SK-N-SH (cell line): ENCODE measurements at regions not wholly inside any gene's neighbourhood (a gene's known extent, or its start where the extent isn't known, plus 50 kb on each side); places are given as distances from the start of the nearest gene placed in this dataset.

Experiments used
- CTCF ChIA-PET: fragments of 300-600, 350-600 bp; formaldehyde crosslinking; extraction: SDS; loops from one replicate; lab custom pipeline; 2021; lab: Yijun Ruan, JAX
- POLR2A ChIA-PET: fragments of 350-600 bp; sonication (Branson Sonifier 250); formaldehyde crosslinking; extraction: SDS; loops from one replicate; lab custom pipeline; 2020; ENCODE audit warnings: antibody characterized with exemption, inconsistent platforms; lab: Yijun Ruan, JAX
- DNase-seq: peaks from one replicate; pipeline ENCODE4 v3.0.0; 2012
- H2AFZ ChIP-seq: fragments of 200-600 bp; sonication (generic); 2 replicates; pipeline ENCODE4 v1.8.1; 2016; ENCODE audit warnings: antibody characterized with exemption, mild to moderate bottlenecking, low read depth
- H3F3A ChIP-seq: fragments of 200-600 bp; sonication (generic); replicated peaks from 2 replicates; pipeline ENCODE3; 2016; ENCODE audit warnings: antibody characterized with exemption, mild to moderate bottlenecking; ENCODE audit not compliant: insufficient read depth
- H3K27ac ChIP-seq, 2 experiments: fragments of 200-500 bp in 1 of 2; fragments of 200-600 bp in 1 of 2; sonication (Bioruptor generic) in 1 of 2; sonication (generic), shearing (Covaris generic) in 1 of 2; 2 replicates each; pipeline versions ENCODE4 v1.5.1 to v1.6.1; 2014 to 2016; ENCODE audit warnings: low read depth in 2 of 2, inconsistent platforms in 1 of 2, low read length in 1 of 2, mild to moderate bottlenecking in 1 of 2, mixed read lengths in 1 of 2
- H3K27me3 ChIP-seq: fragments of 200-600 bp; sonication (generic), shearing (Covaris generic); 2 replicates; pipeline ENCODE4 v1.6.1; 2016; ENCODE audit warnings: mixed run types; ENCODE audit not compliant: insufficient read depth
- H3K36me3 ChIP-seq, 2 experiments: fragments of 200-500 bp in 1 of 2; fragments of 200-600 bp in 1 of 2; sonication (Bioruptor generic) in 1 of 2; sonication (generic) in 1 of 2; replicated peaks in 1 of 2; 2 replicates each; pipeline versions ENCODE3 to v1.5.1; 2014 to 2016; ENCODE audit warnings: low read length in 1 of 2, mild to moderate bottlenecking in 1 of 2; ENCODE audit not compliant: insufficient read depth in 2 of 2, control insufficient read depth in 1 of 2
- H3K4me1 ChIP-seq, 2 experiments: fragments of 200-500 bp in 1 of 2; fragments of 200-600 bp in 1 of 2; sonication (Bioruptor generic) in 1 of 2; sonication (generic), shearing (Covaris generic) in 1 of 2; 2 replicates each; pipeline versions ENCODE4 v1.5.1 to v1.6.1; 2014 to 2016; ENCODE audit warnings: low read depth in 1 of 2, low read length in 1 of 2, mixed run types in 1 of 2; ENCODE audit not compliant: insufficient read depth in 2 of 2, control insufficient read depth in 1 of 2
- H3K4me2 ChIP-seq: fragments of 200-600 bp; sonication (generic), shearing (Covaris generic); 2 replicates; pipeline ENCODE4 v1.6.1; 2017; ENCODE audit warnings: mixed run types
- H3K4me3 ChIP-seq, 2 experiments: fragments of 200-500 bp in 1 of 2; fragments of 200-600 bp in 1 of 2; sonication (Bioruptor generic) in 1 of 2; sonication (generic), shearing (Covaris generic) in 1 of 2; 2 replicates each; pipeline versions ENCODE4 v1.5.1 to v1.8.1; 2014 to 2016; ENCODE audit warnings: low read depth in 2 of 2, inconsistent platforms in 1 of 2, low read length in 1 of 2, mild to moderate bottlenecking in 1 of 2, mixed read lengths in 1 of 2, moderate library complexity in 1 of 2
- H3K79me2 ChIP-seq: fragments of 200-600 bp; sonication (generic); 2 replicates; pipeline ENCODE4 v1.8.1; 2017; ENCODE audit warnings: mild to moderate bottlenecking; ENCODE audit not compliant: insufficient read depth
- H3K9ac ChIP-seq: fragments of 200-600 bp; sonication (generic); 2 replicates; pipeline ENCODE4 v1.6.1; 2017; ENCODE audit warnings: mixed run types
- H3K9me2 ChIP-seq: fragments of 200-600 bp; sonication (generic); 2 replicates; pipeline ENCODE4 v1.6.1; 2017; ENCODE audit warnings: mixed run types
- H3K9me3 ChIP-seq: fragments of 200-600 bp; sonication (generic); 2 replicates; pipeline ENCODE4 v1.6.1; 2017; ENCODE audit warnings: mixed run types, mild to moderate bottlenecking, moderate library complexity
- H4K20me1 ChIP-seq: fragments of 200-600 bp; sonication (generic); 2 replicates; pipeline ENCODE4 v1.6.1; 2017; ENCODE audit warnings: mild to moderate bottlenecking, mixed run types; ENCODE audit not compliant: insufficient read depth
- CHD2 ChIP-seq: fragments of 150-350 bp; IDR thresholded peaks from 2 replicates; pipeline ENCODE4 v1.6.1; 2018; ENCODE audit warnings: low read length; ENCODE audit not compliant: partially characterized antibody
- ELF1 ChIP-seq: IDR thresholded peaks from 2 replicates; pipeline ENCODE4 v1.4.0; 2012
- EP300 ChIP-seq, 2 experiments: IDR thresholded peaks; 2 replicates each; pipeline versions ENCODE4 v1.4.0 to v1.6.1; 2012; ENCODE audit warnings: borderline replicate concordance in 1 of 2, low read depth in 1 of 2, low read length in 1 of 2
- FOSL2 ChIP-seq: IDR thresholded peaks from 2 replicates; pipeline ENCODE4 v1.4.0; 2012; ENCODE audit warnings: low read depth, mild to moderate bottlenecking, moderate library complexity, borderline replicate concordance
- FOXJ3 ChIP-seq: sonication (generic); formaldehyde crosslinking; IDR thresholded peaks from 2 replicates; pipeline ENCODE4 v1.5.1; 2020; ENCODE audit warnings: mild to moderate bottlenecking, missing genetic modification reagents
- GABPA ChIP-seq: IDR thresholded peaks from 2 replicates; pipeline ENCODE4 v1.4.0; 2012; ENCODE audit warnings: low read depth, mild to moderate bottlenecking
- MEF2A ChIP-seq: IDR thresholded peaks from 2 replicates; pipeline ENCODE4 v1.4.0; 2012; ENCODE audit warnings: low read depth, borderline replicate concordance
- NFIC ChIP-seq: IDR thresholded peaks from 2 replicates; pipeline ENCODE4 v1.4.0; 2012; ENCODE audit warnings: borderline replicate concordance
- NRF1 ChIP-seq: IDR thresholded peaks from 2 replicates; pipeline ENCODE4 v1.6.1; 2012; ENCODE audit warnings: low read depth, mild to moderate bottlenecking, low read length
- RAD21 ChIP-seq: IDR thresholded peaks from 2 replicates; pipeline ENCODE4 v1.6.1; 2012; ENCODE audit warnings: mild to moderate bottlenecking, low read length
- RCOR1 ChIP-seq: fragments of 150-350 bp; IDR thresholded peaks from 2 replicates; pipeline ENCODE4 v1.6.1; 2017; ENCODE audit warnings: antibody characterized with exemption, low read length
- RXRA ChIP-seq: IDR thresholded peaks from 2 replicates; pipeline ENCODE4 v1.4.0; 2012; ENCODE audit warnings: low read depth, mild to moderate bottlenecking, borderline replicate concordance
- SIN3A ChIP-seq: IDR thresholded peaks from 2 replicates; pipeline ENCODE4 v1.6.1; 2012; ENCODE audit warnings: low read depth, mild to moderate bottlenecking, low read length, moderate library complexity, borderline replicate concordance
- SMC3 ChIP-seq: IDR thresholded peaks from 2 replicates; pipeline ENCODE4 v1.6.1; 2012; ENCODE audit warnings: low read depth, low read length, improper control_type of control experiment
- TAF1 ChIP-seq: IDR thresholded peaks from 2 replicates; pipeline ENCODE4 v1.6.1; 2012; ENCODE audit warnings: low read depth, mild to moderate bottlenecking, low read length, moderate library complexity, borderline replicate concordance
- TCF12 ChIP-seq: IDR thresholded peaks from 2 replicates; pipeline ENCODE4 v1.4.0; 2012
- WGBS: methylation state at CpG from one replicate; pipeline ENCODE4 v1.1.6; 2017; ENCODE audit warnings: low lambda C conversion rate; 5-methylcytosine and 5-hydroxymethylcytosine counted together
- TF ChIP-seq, protein P1 (sequence below): fragments of 150-350 bp; IDR thresholded peaks from 2 replicates; pipeline ENCODE4 v1.6.1; 2017; ENCODE audit warnings: antibody characterized with exemption, low read length, low read depth, borderline replicate concordance
- TF ChIP-seq, protein P2 (sequence below): fragments of 200-600 bp; sonication (generic); IDR thresholded peaks from 2 replicates; pipeline ENCODE4 v1.6.1; 2017; ENCODE audit warnings: antibody characterized with exemption, mild to moderate bottlenecking, moderate library complexity
- TF ChIP-seq, protein P3 (sequence below): IDR thresholded peaks from 2 replicates; pipeline ENCODE4 v1.4.0; 2012; ENCODE audit warnings: low read depth, borderline replicate concordance
- TF ChIP-seq, protein P4 (sequence below): IDR thresholded peaks from 2 replicates; pipeline ENCODE4 v1.4.0; 2012; ENCODE audit warnings: low read depth, borderline replicate concordance
- TF ChIP-seq, protein P5 (sequence below): IDR thresholded peaks from 2 replicates; pipeline ENCODE4; 2012

DNA sequence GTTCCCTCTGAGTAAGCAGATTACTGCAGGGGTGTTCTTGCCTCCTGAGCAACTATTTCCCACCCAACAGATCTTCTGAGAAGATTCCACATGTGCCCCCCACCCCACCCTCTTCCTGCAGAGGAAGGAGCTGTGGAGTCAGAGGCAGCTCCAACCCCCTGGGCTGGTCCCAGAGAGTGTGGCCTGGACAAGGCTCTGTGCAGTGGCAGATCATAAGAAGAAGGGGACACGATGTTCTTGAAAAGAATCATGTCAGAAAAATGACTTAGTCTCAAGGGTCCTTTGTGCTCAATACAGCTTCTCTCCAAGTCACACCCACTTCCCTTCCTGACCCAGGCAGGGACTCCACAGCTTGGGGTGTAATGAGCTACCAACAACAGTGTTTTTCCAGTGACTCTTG is 95.2 kb downstream of the SYF2 start:
- 13% methylated on average over 1 of the region's 1 CpG for WGBS
- Histone ChIP-seq H3K9me3 (no peaks in the 10 kb centered on the region), H3K4me2 (no peak overlapping the region), H3K36me3 (no peaks in the 10 kb centered on the region), H3K79me2 (no peaks in the 10 kb centered on the region), H3K27me3 (peaks cover 5% of the 10 kb centered on the region; the same call in 1 of the 2 replicates), H3K4me3 (no peak overlapping the region), H3K9me2 (no peaks in the 10 kb centered on the region), H2AFZ (no peak overlapping the region), H3F3A (no peaks in the 10 kb centered on the region), H3K27ac (no peak overlapping the region), H3K9ac (no peak overlapping the region), H3K4me1 (no peaks in the 10 kb centered on the region; a peak in 1 of 4 replicates), H4K20me1 (no peaks in the 10 kb centered on the region)
- TF ChIP-seq NFIC (no peak), TAF1 (no peak), RXRA (no peak), RCOR1 (no peak), FOSL2 (no peak), RAD21 (no peak)
- TF ChIP-seq, protein P1, sequence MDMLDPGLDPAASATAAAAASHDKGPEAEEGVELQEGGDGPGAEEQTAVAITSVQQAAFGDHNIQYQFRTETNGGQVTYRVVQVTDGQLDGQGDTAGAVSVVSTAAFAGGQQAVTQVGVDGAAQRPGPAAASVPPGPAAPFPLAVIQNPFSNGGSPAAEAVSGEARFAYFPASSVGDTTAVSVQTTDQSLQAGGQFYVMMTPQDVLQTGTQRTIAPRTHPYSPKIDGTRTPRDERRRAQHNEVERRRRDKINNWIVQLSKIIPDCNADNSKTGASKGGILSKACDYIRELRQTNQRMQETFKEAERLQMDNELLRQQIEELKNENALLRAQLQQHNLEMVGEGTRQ: no peak
- TF ChIP-seq, protein P2, sequence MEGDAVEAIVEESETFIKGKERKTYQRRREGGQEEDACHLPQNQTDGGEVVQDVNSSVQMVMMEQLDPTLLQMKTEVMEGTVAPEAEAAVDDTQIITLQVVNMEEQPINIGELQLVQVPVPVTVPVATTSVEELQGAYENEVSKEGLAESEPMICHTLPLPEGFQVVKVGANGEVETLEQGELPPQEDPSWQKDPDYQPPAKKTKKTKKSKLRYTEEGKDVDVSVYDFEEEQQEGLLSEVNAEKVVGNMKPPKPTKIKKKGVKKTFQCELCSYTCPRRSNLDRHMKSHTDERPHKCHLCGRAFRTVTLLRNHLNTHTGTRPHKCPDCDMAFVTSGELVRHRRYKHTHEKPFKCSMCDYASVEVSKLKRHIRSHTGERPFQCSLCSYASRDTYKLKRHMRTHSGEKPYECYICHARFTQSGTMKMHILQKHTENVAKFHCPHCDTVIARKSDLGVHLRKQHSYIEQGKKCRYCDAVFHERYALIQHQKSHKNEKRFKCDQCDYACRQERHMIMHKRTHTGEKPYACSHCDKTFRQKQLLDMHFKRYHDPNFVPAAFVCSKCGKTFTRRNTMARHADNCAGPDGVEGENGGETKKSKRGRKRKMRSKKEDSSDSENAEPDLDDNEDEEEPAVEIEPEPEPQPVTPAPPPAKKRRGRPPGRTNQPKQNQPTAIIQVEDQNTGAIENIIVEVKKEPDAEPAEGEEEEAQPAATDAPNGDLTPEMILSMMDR: no peak
- TF ChIP-seq, protein P3, sequence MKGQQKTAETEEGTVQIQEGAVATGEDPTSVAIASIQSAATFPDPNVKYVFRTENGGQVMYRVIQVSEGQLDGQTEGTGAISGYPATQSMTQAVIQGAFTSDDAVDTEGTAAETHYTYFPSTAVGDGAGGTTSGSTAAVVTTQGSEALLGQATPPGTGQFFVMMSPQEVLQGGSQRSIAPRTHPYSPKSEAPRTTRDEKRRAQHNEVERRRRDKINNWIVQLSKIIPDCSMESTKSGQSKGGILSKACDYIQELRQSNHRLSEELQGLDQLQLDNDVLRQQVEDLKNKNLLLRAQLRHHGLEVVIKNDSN: no peak
- no peak for DNase-seq
- CTCF ChIA-PET: interaction anchor here (1.1 kb wide), 1 partner anchor 11 kb away, joined by 3 read pairs; no protein-coding TSS in a partner anchor
- POLR2A ChIA-PET: no interaction called here

DNA sequence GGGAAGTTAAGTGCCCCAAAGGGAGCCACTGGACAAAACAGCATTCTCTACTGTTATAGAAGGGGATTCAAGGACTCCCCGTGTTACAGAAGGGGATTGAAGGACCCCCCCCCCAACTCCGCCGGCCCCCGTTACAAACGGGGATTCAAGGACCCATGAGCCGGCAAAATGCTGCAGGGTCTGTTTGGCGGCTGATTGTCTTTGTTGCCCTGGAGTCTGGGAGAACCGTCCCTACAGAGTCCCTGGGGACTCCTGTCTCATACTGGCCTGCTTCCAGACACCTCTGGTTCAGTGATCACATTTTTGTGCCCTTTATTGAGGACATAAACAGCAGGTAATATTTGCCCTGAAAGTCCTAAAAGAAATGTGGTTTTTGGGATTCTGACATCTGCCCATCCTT is 96.4 kb downstream of the SYF2 start:
- no peak overlapping the region for H3K9ac ChIP-seq
- no peak for TF ChIP-seq TAF1
- TF ChIP-seq, protein P3: no peak
- no peak for TF ChIP-seq SIN3A
- no peak for TF ChIP-seq NFIC
- no peak for TF ChIP-seq FOXJ3 (CRISPR knock-in tag)
- no peak for TF ChIP-seq NRF1
- no peak for TF ChIP-seq MEF2A
- TF ChIP-seq EP300 (IDR thresholded peaks at IDR 0.05; ENCODE audit: borderline replicate concordance in 1 of 2, low read depth in 1 of 2, low read length in 1 of 2): no peak
- TF ChIP-seq, protein P4, sequence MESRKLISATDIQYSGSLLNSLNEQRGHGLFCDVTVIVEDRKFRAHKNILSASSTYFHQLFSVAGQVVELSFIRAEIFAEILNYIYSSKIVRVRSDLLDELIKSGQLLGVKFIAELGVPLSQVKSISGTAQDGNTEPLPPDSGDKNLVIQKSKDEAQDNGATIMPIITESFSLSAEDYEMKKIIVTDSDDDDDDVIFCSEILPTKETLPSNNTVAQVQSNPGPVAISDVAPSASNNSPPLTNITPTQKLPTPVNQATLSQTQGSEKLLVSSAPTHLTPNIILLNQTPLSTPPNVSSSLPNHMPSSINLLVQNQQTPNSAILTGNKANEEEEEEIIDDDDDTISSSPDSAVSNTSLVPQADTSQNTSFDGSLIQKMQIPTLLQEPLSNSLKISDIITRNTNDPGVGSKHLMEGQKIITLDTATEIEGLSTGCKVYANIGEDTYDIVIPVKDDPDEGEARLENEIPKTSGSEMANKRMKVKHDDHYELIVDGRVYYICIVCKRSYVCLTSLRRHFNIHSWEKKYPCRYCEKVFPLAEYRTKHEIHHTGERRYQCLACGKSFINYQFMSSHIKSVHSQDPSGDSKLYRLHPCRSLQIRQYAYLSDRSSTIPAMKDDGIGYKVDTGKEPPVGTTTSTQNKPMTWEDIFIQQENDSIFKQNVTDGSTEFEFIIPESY: no peak
- TF ChIP-seq CHD2: no peak
- TF ChIP-seq, protein P5, sequence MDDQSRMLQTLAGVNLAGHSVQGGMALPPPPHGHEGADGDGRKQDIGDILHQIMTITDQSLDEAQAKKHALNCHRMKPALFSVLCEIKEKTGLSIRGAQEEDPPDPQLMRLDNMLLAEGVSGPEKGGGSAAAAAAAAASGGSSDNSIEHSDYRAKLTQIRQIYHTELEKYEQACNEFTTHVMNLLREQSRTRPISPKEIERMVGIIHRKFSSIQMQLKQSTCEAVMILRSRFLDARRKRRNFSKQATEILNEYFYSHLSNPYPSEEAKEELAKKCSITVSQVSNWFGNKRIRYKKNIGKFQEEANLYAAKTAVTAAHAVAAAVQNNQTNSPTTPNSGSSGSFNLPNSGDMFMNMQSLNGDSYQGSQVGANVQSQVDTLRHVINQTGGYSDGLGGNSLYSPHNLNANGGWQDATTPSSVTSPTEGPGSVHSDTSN: no peak
- TF ChIP-seq ELF1: no peak
- TF ChIP-seq SMC3: no peak
- no peak for TF ChIP-seq GABPA
- no peak for TF ChIP-seq TCF12
- DNase-seq: no peak
- CTCF ChIA-PET: no interaction called here
- no peaks in the 10 kb centered on the region for H3K9me3 ChIP-seq
- 0% methylated on average over 1 of the region's 8 CpGs for WGBS
- no peaks in the 10 kb centered on the region for H3F3A ChIP-seq
- peaks cover 5% of the 10 kb centered on the region; the same call in 1 of the 2 replicates for H3K27me3 ChIP-seq
- POLR2A ChIA-PET: no interaction called here
- H3K4me1 ChIP-seq: no peaks in the 10 kb centered on the region; a peak in 1 of 4 replicates
- H4K20me1 ChIP-seq: no peaks in the 10 kb centered on the region
- no peak overlapping the region for H3K4me2 ChIP-seq
- no peak overlapping the region for H3K27ac ChIP-seq
- H2AFZ ChIP-seq: no peak overlapping the region
- H3K9me2 ChIP-seq: no peaks in the 10 kb centered on the region
- H3K4me3 ChIP-seq: no peak overlapping the region
- no peaks in the 10 kb centered on the region for H3K36me3 ChIP-seq
- H3K79me2 ChIP-seq: no peaks in the 10 kb centered on the region
